ENCODE measurements at regions not wholly inside any gene's neighbourhood (a gene's known extent, or its start where the extent isn't known, plus 50 kb on each side); places are given as distances from the start of the nearest gene placed in this dataset.

- no peak for TF ChIP-seq GATA2 (IDR thresholded peaks at IDR 0.05; ENCODE audit: low read depth, low read length)
- no peak for TF ChIP-seq GATA3 (IDR thresholded peaks at IDR 0.05; ENCODE audit: low read depth, low read length)
Observed at GRCh38 chr5:173672891-173673290, 56.4 kb upstream of the BOD1 start.
